Esophagus muscularis mucosa (tissue), 4 donors: ENCODE measurements at regions not wholly inside any gene's neighbourhood (a gene's known extent, or its start where the extent isn't known, plus 50 kb on each side); places are given as distances from the start of the nearest gene placed in this dataset.

Source experiments
- CTCF ChIP-seq, 3 experiments: fragments of 200-600 bp in 2 of 3; fragments of 450-650 bp in 1 of 3; sonication (generic) in 2 of 3; IDR thresholded peaks; one replicate each; pipeline ENCODE4 v1.5.1; 2017 to 2019; ENCODE audit warnings: antibody characterized with exemption in 3 of 3, mild to moderate bottlenecking in 2 of 3, moderate library complexity in 1 of 3
- EP300 ChIP-seq: sonication (generic); formaldehyde crosslinking; IDR thresholded peaks from one replicate; pipeline ENCODE4 v1.6.1; 2017; ENCODE audit warnings: antibody characterized with exemption
- POLR2A ChIP-seq: fragments of 450-650 bp; IDR thresholded peaks from one replicate; pipeline ENCODE4 v1.6.1; 2017; ENCODE audit warnings: antibody characterized with exemption, moderate library complexity, mild to moderate bottlenecking, low read depth
- POLR2AphosphoS5 ChIP-seq, 2 donors: sonication (generic); formaldehyde crosslinking; IDR thresholded peaks; one replicate each; pipeline ENCODE4 v1.6.1; 2017; ENCODE audit warnings: antibody characterized with exemption in 2 of 2

- TF ChIP-seq CTCF (IDR thresholded peaks at IDR 0.05) (no peak), POLR2A (no peak), POLR2AphosphoS5 (IDR thresholded peaks at IDR 0.05) (no peak), EP300 (no peak)
Observed at GRCh38 chr1:54464031-54464476, 57.9 kb upstream of the SSBP3 start.
